ENCODE measurements at regions not wholly inside any gene's neighbourhood (a gene's known extent, or its start where the extent isn't known, plus 50 kb on each side); places are given as distances from the start of the nearest gene placed in this dataset.

DNA sequence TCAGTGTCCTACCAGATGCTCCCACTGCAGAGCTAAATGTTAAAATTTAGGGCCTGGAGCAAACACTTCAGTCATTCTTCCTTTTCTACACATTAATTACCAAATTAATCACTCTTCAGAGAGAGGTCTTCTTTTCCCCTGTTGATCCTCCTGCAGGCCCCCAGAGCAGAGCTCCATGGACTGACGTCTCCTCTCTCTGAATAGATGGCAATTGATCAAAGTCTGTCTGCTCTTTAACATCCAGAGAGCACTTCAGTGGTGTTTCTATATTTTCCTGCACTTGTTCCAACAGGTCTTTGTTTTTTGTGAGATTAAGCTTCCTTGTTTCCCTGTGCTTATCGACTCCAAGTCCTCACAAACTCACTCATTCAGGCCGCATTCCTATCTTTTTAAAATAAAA, 239.3 kb downstream of the SIPA1L2 start:
- no peak for DNase-seq
- Histone ChIP-seq H3K27me3 (no peaks in the 10 kb centered on the region), H3K4me3 (no peak overlapping the region), H3K4me1 (no peaks in the 10 kb centered on the region), H3K36me3 (no peaks in the 10 kb centered on the region), H3K27ac (no peak overlapping the region), H3K9me3 (no peaks in the 10 kb centered on the region)
- intact Hi-C loops (cut with DNase I; ENCODE audit: low total_unique reads) = no loop called here
- TF ChIP-seq, protein P1, sequence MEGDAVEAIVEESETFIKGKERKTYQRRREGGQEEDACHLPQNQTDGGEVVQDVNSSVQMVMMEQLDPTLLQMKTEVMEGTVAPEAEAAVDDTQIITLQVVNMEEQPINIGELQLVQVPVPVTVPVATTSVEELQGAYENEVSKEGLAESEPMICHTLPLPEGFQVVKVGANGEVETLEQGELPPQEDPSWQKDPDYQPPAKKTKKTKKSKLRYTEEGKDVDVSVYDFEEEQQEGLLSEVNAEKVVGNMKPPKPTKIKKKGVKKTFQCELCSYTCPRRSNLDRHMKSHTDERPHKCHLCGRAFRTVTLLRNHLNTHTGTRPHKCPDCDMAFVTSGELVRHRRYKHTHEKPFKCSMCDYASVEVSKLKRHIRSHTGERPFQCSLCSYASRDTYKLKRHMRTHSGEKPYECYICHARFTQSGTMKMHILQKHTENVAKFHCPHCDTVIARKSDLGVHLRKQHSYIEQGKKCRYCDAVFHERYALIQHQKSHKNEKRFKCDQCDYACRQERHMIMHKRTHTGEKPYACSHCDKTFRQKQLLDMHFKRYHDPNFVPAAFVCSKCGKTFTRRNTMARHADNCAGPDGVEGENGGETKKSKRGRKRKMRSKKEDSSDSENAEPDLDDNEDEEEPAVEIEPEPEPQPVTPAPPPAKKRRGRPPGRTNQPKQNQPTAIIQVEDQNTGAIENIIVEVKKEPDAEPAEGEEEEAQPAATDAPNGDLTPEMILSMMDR (IDR thresholded peaks at IDR 0.05) = no peak

DNA sequence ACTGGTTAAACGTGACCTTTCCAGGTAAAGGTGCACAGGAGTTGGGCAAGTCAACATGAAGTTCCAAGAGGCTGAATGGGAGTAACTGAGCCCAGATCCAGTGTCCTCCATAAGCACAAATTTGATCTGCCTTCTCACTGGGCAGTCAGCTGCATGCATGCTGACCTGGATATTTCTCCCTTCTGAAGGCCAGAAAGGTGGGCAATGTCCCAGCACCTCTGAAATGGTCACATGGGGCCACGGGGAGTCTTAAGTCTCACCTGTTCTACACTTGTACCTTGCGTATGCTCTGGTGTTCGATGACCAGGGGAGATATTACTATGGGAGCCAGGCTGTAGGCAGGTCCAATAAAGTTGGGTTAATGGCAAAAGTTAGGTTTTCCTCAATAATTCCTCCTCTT, 240.2 kb downstream of the SIPA1L2 start:
- Histone ChIP-seq H3K4me3 (no peak overlapping the region), H3K9me3 (no peaks in the 10 kb centered on the region), H3K36me3 (no peaks in the 10 kb centered on the region), H3K27me3 (no peaks in the 10 kb centered on the region), H3K27ac (no peak overlapping the region), H3K4me1 (no peaks in the 10 kb centered on the region)
- DNase-seq = no peak
- TF ChIP-seq, protein P1 (IDR thresholded peaks at IDR 0.05) = no peak
- intact Hi-C loops (cut with DNase I; ENCODE audit: low total_unique reads) = no loop called here

DNA sequence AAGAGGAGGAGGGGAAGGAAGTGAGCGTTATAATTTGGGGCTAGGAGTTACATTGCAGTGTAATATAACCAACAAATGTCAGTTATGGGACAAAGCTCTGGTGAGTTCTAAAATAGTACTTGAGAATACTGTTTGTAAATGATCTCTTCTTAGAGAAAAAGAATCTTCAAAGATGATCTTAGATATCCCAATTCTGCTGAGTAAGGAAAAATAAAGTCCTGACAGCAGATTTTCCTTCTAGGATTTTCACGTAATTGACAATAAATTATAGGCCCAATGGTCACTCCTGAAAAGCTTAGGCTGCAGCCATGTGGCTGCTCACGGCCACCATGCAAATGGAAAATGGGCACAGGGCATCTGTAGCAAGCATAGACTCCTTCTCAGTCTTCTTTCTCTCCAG, 241.6 kb downstream of the SIPA1L2 start:
- Histone ChIP-seq H3K36me3 (no peaks in the 10 kb centered on the region), H3K4me3 (no peak overlapping the region), H3K27me3 (no peaks in the 10 kb centered on the region), H3K4me1 (no peaks in the 10 kb centered on the region), H3K27ac (no peak overlapping the region), H3K9me3 (no peaks in the 10 kb centered on the region)
- DNase-seq = no peak
- intact Hi-C loops (cut with DNase I; ENCODE audit: low total_unique reads) = no loop called here
- TF ChIP-seq, protein P1 (IDR thresholded peaks at IDR 0.05) = no peak

DNA sequence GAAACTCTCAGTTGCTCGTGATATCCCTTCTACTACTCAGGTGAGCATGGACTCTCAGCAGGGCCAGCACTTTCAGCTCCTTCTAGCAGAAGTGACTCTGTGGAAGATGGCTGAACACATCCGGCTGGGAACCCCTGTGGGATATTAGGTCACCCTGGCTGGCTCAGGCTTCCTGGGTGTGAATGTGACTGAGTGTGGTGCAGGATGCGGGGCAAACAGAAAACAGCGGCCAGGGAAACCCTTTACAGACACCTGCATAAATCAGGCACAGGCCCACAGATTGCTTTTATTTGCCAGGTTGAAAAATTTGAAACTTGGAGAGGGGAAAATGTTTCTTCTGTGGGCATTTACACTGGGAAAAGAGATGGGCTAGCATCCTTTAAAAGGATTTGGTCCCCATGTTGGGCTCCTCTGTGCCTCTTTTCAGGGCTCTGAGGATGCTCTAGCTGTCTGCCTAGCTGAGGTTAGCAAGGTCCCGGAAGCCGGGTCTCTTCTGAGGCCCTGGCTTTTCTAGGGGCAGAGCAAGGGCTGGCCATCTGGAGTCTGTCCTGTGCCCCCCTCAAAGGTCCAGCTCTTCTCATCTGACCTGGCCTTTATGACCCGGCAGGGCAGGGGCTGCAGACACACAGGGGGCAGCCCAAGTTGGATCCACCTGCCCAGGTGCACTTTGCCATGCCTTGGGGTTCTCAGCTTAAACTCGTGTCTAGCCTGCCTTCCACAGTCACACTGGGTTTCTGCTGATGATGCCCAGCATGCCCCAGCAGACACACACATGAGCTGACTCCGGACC, 243.0 kb downstream of the SIPA1L2 start:
- intact Hi-C loops (cut with DNase I; ENCODE audit: low total_unique reads) = no loop called here
- no peaks in the 10 kb centered on the region for H3K4me1 ChIP-seq
- DNase-seq = no peak
- H3K36me3 ChIP-seq = no peaks in the 10 kb centered on the region
- no peaks in the 10 kb centered on the region for H3K27me3 ChIP-seq
- H3K9me3 ChIP-seq = no peaks in the 10 kb centered on the region
- H3K4me3 ChIP-seq = no peak overlapping the region
- TF ChIP-seq, protein P1 (IDR thresholded peaks at IDR 0.05) = no peak
- H3K27ac ChIP-seq = no peak overlapping the region

DNA sequence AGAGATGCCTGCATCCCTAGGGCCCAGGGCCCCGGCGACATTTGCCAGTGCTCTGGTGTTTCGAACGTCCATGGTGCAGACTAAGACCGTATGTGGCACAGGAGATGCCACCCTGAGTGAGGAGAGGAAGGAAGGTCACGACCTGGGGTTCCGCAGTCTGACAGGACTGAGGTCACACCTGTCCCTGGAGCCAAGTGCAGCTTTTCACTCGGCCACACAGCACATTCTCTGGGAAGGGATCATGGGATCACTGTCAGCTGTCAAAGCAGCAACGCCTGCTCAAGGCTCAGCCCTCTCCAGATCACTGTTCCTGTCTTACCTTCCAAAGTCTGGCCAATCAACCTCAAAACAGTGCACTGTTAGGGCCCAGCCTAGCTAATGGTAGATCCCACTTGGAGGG, 243.6 kb downstream of the SIPA1L2 start:
- Histone ChIP-seq H3K4me3 (no peak overlapping the region), H3K4me1 (no peaks in the 10 kb centered on the region), H3K27me3 (no peaks in the 10 kb centered on the region), H3K27ac (no peak overlapping the region), H3K36me3 (no peaks in the 10 kb centered on the region), H3K9me3 (no peaks in the 10 kb centered on the region)
- no peak for DNase-seq
- intact Hi-C loops (cut with DNase I; ENCODE audit: low total_unique reads) = no loop called here
- TF ChIP-seq, protein P1 (IDR thresholded peaks at IDR 0.05) = no peak

Data from tibial artery (tissue), 4 donors.